GM23338 (cell line): ENCODE measurements at regions not wholly inside any gene's neighbourhood (a gene's known extent, or its start where the extent isn't known, plus 50 kb on each side); places are given as distances from the start of the nearest gene placed in this dataset.

ENCODE experiments used
- ATAC-seq: fragments of 200-7000 bp; cut with Tn5 transposase; 3 replicates; pipeline ENCODE4 v1.9.1; 2020
- DNase-seq: peaks from one replicate; pipeline ENCODE4 v3.0.0-alpha.2; 2015; ENCODE audit warnings: low spot score
- H2AFZ ChIP-seq: fragments of 200-600 bp; sonication (generic); 2 replicates; pipeline ENCODE4 v1.8.0; 2016; ENCODE audit warnings: antibody characterized with exemption, mild to moderate bottlenecking, moderate library complexity
- H3F3A ChIP-seq: fragments of 200-600 bp; sonication (generic); replicated peaks from 2 replicates; pipeline ENCODE4 v1.8.0; 2017; ENCODE audit warnings: antibody characterized with exemption, mixed run types, low read depth
- H3K27ac ChIP-seq: fragments of 200-600 bp; sonication (generic); 2 replicates; pipeline ENCODE4 v1.6.1; 2016; ENCODE audit warnings: low read depth
- H3K27me3 ChIP-seq: fragments of 200-600 bp; sonication (generic); 2 replicates; pipeline ENCODE4 v1.8.0; 2016; ENCODE audit warnings: mild to moderate bottlenecking, mixed run types, moderate library complexity; ENCODE audit not compliant: insufficient read depth
- H3K36me3 ChIP-seq: fragments of 200-600 bp; sonication (generic); 2 replicates; pipeline ENCODE4 v1.8.0; 2016; ENCODE audit warnings: mild to moderate bottlenecking; ENCODE audit not compliant: insufficient read depth
- H3K4me1 ChIP-seq: fragments of 200-600 bp; sonication (generic); 2 replicates; pipeline ENCODE4 v1.8.0; 2016; ENCODE audit warnings: mild to moderate bottlenecking, moderate library complexity; ENCODE audit not compliant: insufficient read depth
- H3K4me2 ChIP-seq: fragments of 200-600 bp; sonication (generic); 2 replicates; pipeline ENCODE4 v1.7.1; 2017; ENCODE audit warnings: mixed run types
- H3K4me3 ChIP-seq: fragments of 200-600 bp; sonication (generic); 2 replicates; pipeline ENCODE4 v1.6.1; 2016; ENCODE audit warnings: mixed run types
- H3K79me2 ChIP-seq: fragments of 200-600 bp; sonication (generic); replicated peaks from 2 replicates; pipeline ENCODE4 v1.8.0; 2017; ENCODE audit warnings: mild to moderate bottlenecking; ENCODE audit not compliant: insufficient read depth
- H3K9me2 ChIP-seq: fragments of 200-600 bp; sonication (generic); 2 replicates; pipeline ENCODE4 v1.8.0; 2017; ENCODE audit not compliant: insufficient read depth
- H4K20me1 ChIP-seq: fragments of 200-600 bp; sonication (generic); replicated peaks from 2 replicates; pipeline ENCODE4 v1.8.0; 2017; ENCODE audit warnings: mild to moderate bottlenecking; ENCODE audit not compliant: insufficient read depth
- H3K27ac Mint-ChIP-seq: 2 replicates; pipeline ENCODE4 v1.8.0; 2020; ENCODE audit warnings: inconsistent platforms, mild to moderate bottlenecking, moderate library complexity, mixed read lengths
- H3K27me3 Mint-ChIP-seq: 3 replicates; pipeline ENCODE4 v1.8.0; 2022; ENCODE audit warnings: low read depth, mild to moderate bottlenecking, moderate library complexity, mixed read lengths, inconsistent platforms; ENCODE audit not compliant: insufficient read depth, poor library complexity
- H3K36me3 Mint-ChIP-seq: 3 replicates; pipeline ENCODE4 v1.8.0; 2021; ENCODE audit warnings: low read depth, mild to moderate bottlenecking, inconsistent platforms, moderate library complexity, mixed read lengths
- H3K4me1 Mint-ChIP-seq: 3 replicates; pipeline ENCODE4 v1.8.0; 2020; ENCODE audit warnings: mild to moderate bottlenecking, inconsistent platforms, mixed read lengths
- H3K4me3 Mint-ChIP-seq: 3 replicates; pipeline ENCODE4 v1.8.0; 2021; ENCODE audit warnings: moderate library complexity, mild to moderate bottlenecking, inconsistent platforms, mixed read lengths
- H3K9me3 Mint-ChIP-seq: 3 replicates; pipeline ENCODE4 v1.8.0; 2020; ENCODE audit warnings: moderate library complexity, mild to moderate bottlenecking, inconsistent platforms, mixed read lengths
- CREB1 ChIP-seq: fragments of 250-450 bp; sonication (Bioruptor Pico); IDR thresholded peaks from 2 replicates; pipeline ENCODE4 v1.5.0; 2020; ENCODE audit warnings: low read depth, mild to moderate bottlenecking, moderate library complexity
- CTCF ChIP-seq, 2 experiments: fragments of 200-600 bp in 1 of 2; sonication (generic) in 1 of 2; conservative IDR thresholded peaks; 2 replicates each; pipeline versions ENCODE4 v1.5.1 to v1.6.1; 2016 to 2017; ENCODE audit warnings: antibody characterized with exemption in 2 of 2, low read depth in 2 of 2, mild to moderate bottlenecking in 2 of 2, moderate library complexity in 1 of 2
- ETS1 ChIP-seq: IDR thresholded peaks from 2 replicates; pipeline ENCODE4 v1.6.1; 2016; ENCODE audit warnings: antibody characterized with exemption
- EZH2 ChIP-seq: fragments of 200-600 bp; sonication (generic); IDR thresholded peaks from one replicate; pipeline ENCODE4 v1.8.0; 2017; ENCODE audit warnings: antibody characterized with exemption, mild to moderate bottlenecking, low read depth; ENCODE audit not compliant: unreplicated experiment
- EZH2phosphoT487 ChIP-seq: fragments of 200-600 bp; sonication (generic); IDR thresholded peaks from one replicate; pipeline ENCODE4 v1.8.1; 2018; ENCODE audit warnings: antibody characterized with exemption; ENCODE audit not compliant: unreplicated experiment
- JUNB ChIP-seq: IDR thresholded peaks from one replicate; pipeline ENCODE4 v1.6.1; 2016; ENCODE audit warnings: antibody characterized with exemption; ENCODE audit not compliant: unreplicated experiment
- NANOG ChIP-seq: IDR thresholded peaks from 2 replicates; pipeline ENCODE4 v1.6.1; 2016; ENCODE audit warnings: antibody characterized with exemption, borderline replicate concordance
- POLR2AphosphoS5 ChIP-seq: IDR thresholded peaks from 2 replicates; pipeline ENCODE4 v1.6.1; 2016; ENCODE audit warnings: antibody characterized with exemption, low read depth
- REST ChIP-seq: IDR thresholded peaks from one replicate; pipeline ENCODE4 v1.6.1; 2018; ENCODE audit warnings: antibody characterized with exemption; ENCODE audit not compliant: unreplicated experiment
- STAT1 ChIP-seq: IDR thresholded peaks from one replicate; pipeline ENCODE4 v1.6.1; 2016; ENCODE audit warnings: antibody characterized with exemption; ENCODE audit not compliant: unreplicated experiment
- ZNF114 ChIP-seq: fragments of 250-450 bp; sonication (Bioruptor Pico); IDR thresholded peaks from 2 replicates; pipeline ENCODE4 v1.5.0; 2020; ENCODE audit warnings: mild to moderate bottlenecking, moderate library complexity
- ZNF331 ChIP-seq: fragments of 250-450 bp; sonication (Bioruptor Pico); IDR thresholded peaks from 2 replicates; pipeline ENCODE4 v1.5.0; 2020; ENCODE audit warnings: low read depth, mild to moderate bottlenecking, moderate library complexity
- ZNF462 ChIP-seq: fragments of 250-450 bp; sonication (Bioruptor Pico); IDR thresholded peaks from 2 replicates; pipeline ENCODE4 v1.5.0; 2020; ENCODE audit warnings: mild to moderate bottlenecking, moderate library complexity

GRCh38 chr5:164233791-164234190 lies 728.4 kb downstream of the MAT2B start:
- no peak for ATAC-seq
- H3K27me3 Mint-ChIP-seq: no peaks in the 10 kb centered on the region
- Histone ChIP-seq H4K20me1 (no peaks in the 10 kb centered on the region), H3K4me3 (no peak overlapping the region), H3K4me2 (no peak overlapping the region), H3K36me3 (no peaks in the 10 kb centered on the region), H2AFZ (no peak overlapping the region), H3F3A (no peaks in the 10 kb centered on the region), H3K79me2 (no peaks in the 10 kb centered on the region), H3K4me1 (no peaks in the 10 kb centered on the region), H3K9me2 (no peaks in the 10 kb centered on the region), H3K27me3 (no peaks in the 10 kb centered on the region), H3K27ac (no peak overlapping the region)
- no peak for TF ChIP-seq CREB1 (CRISPR knock-in tag)
- TF ChIP-seq POLR2AphosphoS5: no peak
- TF ChIP-seq ETS1: no peak
- TF ChIP-seq NANOG: no peak
- no peak for TF ChIP-seq CTCF (conservative IDR thresholded peaks at IDR 0.05; ENCODE audit: low read depth in 2 of 2)
- TF ChIP-seq EZH2phosphoT487: no peak
- no peak for TF ChIP-seq REST
- no peak for TF ChIP-seq ZNF462 (CRISPR knock-in tag)
- no peak for TF ChIP-seq JUNB
- TF ChIP-seq STAT1: no peak
- TF ChIP-seq EZH2: no peak
- TF ChIP-seq ZNF331 (CRISPR knock-in tag): no peak
- no peak for TF ChIP-seq ZNF114 (CRISPR knock-in tag)
- H3K4me3 Mint-ChIP-seq: no peak overlapping the region
- no peak overlapping the region for H3K27ac Mint-ChIP-seq
- peaks cover 7% of the 10 kb centered on the region for H3K36me3 Mint-ChIP-seq
- peaks cover 6% of the 10 kb centered on the region for H3K9me3 Mint-ChIP-seq
- H3K4me1 Mint-ChIP-seq: peaks cover 3% of the 10 kb centered on the region; the same call in 1 of the 3 replicates
- DNase-seq: no peak
